ENCODE measurements at regions not wholly inside any gene's neighbourhood (a gene's known extent, or its start where the extent isn't known, plus 50 kb on each side); places are given as distances from the start of the nearest gene placed in this dataset.
A peak's percentile ranks its signal among the peaks of the same experiment; 100 is the strongest.

- no peak for DNase-seq
Observed at GRCh38 chr3:43206632-43207031, 79.7 kb upstream of the SNRK start.

- no peak for DNase-seq
Observed at GRCh38 chr3:43206105-43206504, 80.2 kb upstream of the SNRK start.

- no peak for DNase-seq
Observed at GRCh38 chr3:43203022-43203421, 83.3 kb upstream of the SNRK start.

- no peak for DNase-seq
Observed at GRCh38 chr3:43201581-43201980, 84.8 kb upstream of the SNRK start.

- DNase-seq: no peak
Observed at GRCh38 chr3:43199645-43200306, 86.6 kb upstream of the SNRK start.

- no peak for DNase-seq
Observed at GRCh38 chr3:43198791-43199644, 87.3 kb upstream of the SNRK start.

- no peak for DNase-seq
Observed at GRCh38 chr3:43198301-43198700, 88.0 kb upstream of the SNRK start.

GRCh38 chr3:43197181-43197580 is 89.2 kb upstream of the SNRK start:
- no peak for DNase-seq

GRCh38 chr3:43196721-43197120 is 89.6 kb upstream of the SNRK start:
- DNase-seq: no peak

- DNase-seq: no peak
Observed at GRCh38 chr3:43195115-43195498, 89.2 kb upstream of the POMGNT2 start.

GRCh38 chr3:43194490-43195114 is 88.7 kb upstream of the POMGNT2 start:
- peak; percentile 23 for DNase-seq

- DNase-seq: no peak
Observed at GRCh38 chr3:43194069-43194468, 88.2 kb upstream of the POMGNT2 start.

- DNase-seq: no peak
Observed at GRCh38 chr3:43192028-43192427, 86.1 kb upstream of the POMGNT2 start.

- DNase-seq: no peak
Observed at GRCh38 chr3:43191116-43191515, 85.2 kb upstream of the POMGNT2 start.

GRCh38 chr3:43190670-43191069 is 84.8 kb upstream of the POMGNT2 start:
- no peak for DNase-seq

- DNase-seq: no peak
Observed at GRCh38 chr3:43187836-43188479, 82.1 kb upstream of the POMGNT2 start.

GRCh38 chr3:43185983-43186314 is 80.1 kb upstream of the POMGNT2 start:
- no peak for DNase-seq

- no peak for DNase-seq
Observed at GRCh38 chr3:43185274-43185982, 79.5 kb upstream of the POMGNT2 start.

GRCh38 chr3:43183456-43183855 is 77.6 kb upstream of the POMGNT2 start:
- DNase-seq: no peak

GRCh38 chr3:43181202-43181821 is 75.4 kb upstream of the POMGNT2 start:
- peak; percentile 50 for DNase-seq

GRCh38 chr3:43180694-43181093 is 74.8 kb upstream of the POMGNT2 start:
- DNase-seq: no peak

- DNase-seq: peak; percentile 30
Observed at GRCh38 chr3:43180027-43180426, 74.1 kb upstream of the POMGNT2 start.

Measured in stimulated activated CD4-positive, alpha-beta T cell treated with anti-CD3 and anti-CD28 coated beads, Interleukin-4, amount 100 ng/mL, for 24 hours (primary cell).